Parathyroid adenoma (tissue), 2 donors: ENCODE measurements at regions not wholly inside any gene's neighbourhood (a gene's known extent, or its start where the extent isn't known, plus 50 kb on each side); places are given as distances from the start of the nearest gene placed in this dataset.

ENCODE experiments used
- H2AFZ ChIP-seq: fragments of 300-600 bp; sonication (generic); one replicate; pipeline ENCODE4 v1.7.0; 2017; ENCODE audit warnings: antibody characterized with exemption, mild to moderate bottlenecking
- H3K27ac ChIP-seq: fragments of 300-600 bp; sonication (generic); one replicate; pipeline ENCODE4 v1.7.0; 2017
- H3K27me3 ChIP-seq: fragments of 300-600 bp; sonication (generic); one replicate; pipeline ENCODE4 v1.7.0; 2017; ENCODE audit warnings: low read length; ENCODE audit not compliant: control insufficient read depth, insufficient read depth
- H3K36me3 ChIP-seq: fragments of 300-600 bp; sonication (generic); one replicate; pipeline ENCODE4 v1.7.0; 2017; ENCODE audit warnings: low read length; ENCODE audit not compliant: control insufficient read depth, insufficient read depth
- H3K4me1 ChIP-seq: fragments of 300-600 bp; sonication (generic); one replicate; pipeline ENCODE4 v1.7.0; 2017; ENCODE audit warnings: control low read depth
- H3K4me2 ChIP-seq: fragments of 300-600 bp; sonication (generic); one replicate; pipeline ENCODE4 v1.7.0; 2017; ENCODE audit warnings: low read length
- H3K4me3 ChIP-seq: fragments of 300-600 bp; sonication (generic); one replicate; pipeline ENCODE4 v1.7.0; 2017; ENCODE audit warnings: low read depth, low read length
- H3K79me2 ChIP-seq: fragments of 300-600 bp; sonication (generic); one replicate; pipeline ENCODE4 v1.7.0; 2017; ENCODE audit warnings: control low read depth
- H3K9ac ChIP-seq: fragments of 300-600 bp; sonication (generic); one replicate; pipeline ENCODE4 v1.7.0; 2017; ENCODE audit warnings: mild to moderate bottlenecking
- H3K9me3 ChIP-seq: fragments of 300-600 bp; sonication (generic); one replicate; pipeline ENCODE4 v1.7.0; 2017; ENCODE audit warnings: low read length; ENCODE audit not compliant: control insufficient read depth
- TF ChIP-seq, protein P1 (sequence below): fragments of 300-600 bp; sonication (generic); IDR thresholded peaks from one replicate; pipeline ENCODE4 v1.7.0; 2017; ENCODE audit warnings: antibody characterized with exemption, mild to moderate bottlenecking
- donor health status: primary hyperparathyroidism.

DNA sequence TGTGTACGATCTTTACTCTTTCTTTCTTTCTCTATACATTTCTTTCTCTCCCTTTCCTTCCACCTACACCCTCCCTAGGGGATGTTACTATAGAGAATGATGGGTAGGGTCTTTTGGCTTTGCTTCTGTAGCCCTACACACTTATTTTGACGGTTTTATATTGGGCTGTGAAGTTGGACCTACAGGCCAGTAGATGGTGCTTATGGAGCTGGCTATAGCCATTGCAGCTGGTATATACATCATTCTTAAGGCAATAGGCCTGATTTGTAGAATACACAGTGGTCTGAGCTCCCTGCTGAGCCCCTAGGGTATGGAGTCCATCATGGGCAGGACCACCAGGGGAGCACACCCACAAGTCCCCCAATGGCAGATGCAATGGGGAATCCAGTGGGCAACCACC lies 1869.7 kb downstream of the STIM2 start:
- no peak overlapping the region for H3K4me3 ChIP-seq
- H3K4me2 ChIP-seq = no peak overlapping the region
- no peaks in the 10 kb centered on the region for H3K79me2 ChIP-seq
- no peaks in the 10 kb centered on the region for H3K4me1 ChIP-seq
- no peaks in the 10 kb centered on the region for H3K36me3 ChIP-seq
- no peak overlapping the region for H2AFZ ChIP-seq
- no peak overlapping the region for H3K27ac ChIP-seq
- H3K9ac ChIP-seq = no peak overlapping the region
- no peaks in the 10 kb centered on the region for H3K27me3 ChIP-seq
- H3K9me3 ChIP-seq = no peaks in the 10 kb centered on the region
- TF ChIP-seq, protein P1, sequence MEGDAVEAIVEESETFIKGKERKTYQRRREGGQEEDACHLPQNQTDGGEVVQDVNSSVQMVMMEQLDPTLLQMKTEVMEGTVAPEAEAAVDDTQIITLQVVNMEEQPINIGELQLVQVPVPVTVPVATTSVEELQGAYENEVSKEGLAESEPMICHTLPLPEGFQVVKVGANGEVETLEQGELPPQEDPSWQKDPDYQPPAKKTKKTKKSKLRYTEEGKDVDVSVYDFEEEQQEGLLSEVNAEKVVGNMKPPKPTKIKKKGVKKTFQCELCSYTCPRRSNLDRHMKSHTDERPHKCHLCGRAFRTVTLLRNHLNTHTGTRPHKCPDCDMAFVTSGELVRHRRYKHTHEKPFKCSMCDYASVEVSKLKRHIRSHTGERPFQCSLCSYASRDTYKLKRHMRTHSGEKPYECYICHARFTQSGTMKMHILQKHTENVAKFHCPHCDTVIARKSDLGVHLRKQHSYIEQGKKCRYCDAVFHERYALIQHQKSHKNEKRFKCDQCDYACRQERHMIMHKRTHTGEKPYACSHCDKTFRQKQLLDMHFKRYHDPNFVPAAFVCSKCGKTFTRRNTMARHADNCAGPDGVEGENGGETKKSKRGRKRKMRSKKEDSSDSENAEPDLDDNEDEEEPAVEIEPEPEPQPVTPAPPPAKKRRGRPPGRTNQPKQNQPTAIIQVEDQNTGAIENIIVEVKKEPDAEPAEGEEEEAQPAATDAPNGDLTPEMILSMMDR = no peak

DNA sequence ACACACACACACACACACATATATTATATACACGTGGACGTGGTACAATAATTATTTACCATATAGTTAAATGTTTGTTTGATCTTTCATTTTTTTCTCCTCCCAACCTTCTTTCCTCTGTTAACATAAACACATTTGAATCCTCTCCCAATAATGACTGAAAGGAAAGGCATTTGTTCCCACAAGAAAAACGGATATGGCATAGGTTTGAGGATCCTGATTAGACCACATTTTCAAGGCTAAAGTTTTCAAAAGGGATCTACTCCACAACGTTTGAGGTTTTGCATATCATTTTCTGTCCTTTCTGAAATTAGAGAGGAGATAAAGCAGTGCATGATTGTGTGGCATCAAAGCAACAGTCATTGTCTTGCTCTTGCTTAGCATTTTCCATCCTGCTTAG lies 1883.4 kb downstream of the STIM2 start:
- H2AFZ ChIP-seq = no peak overlapping the region
- no peaks in the 10 kb centered on the region for H3K9me3 ChIP-seq
- no peak overlapping the region for H3K27ac ChIP-seq
- TF ChIP-seq, protein P1 = no peak
- no peak overlapping the region for H3K4me2 ChIP-seq
- H3K4me3 ChIP-seq = no peak overlapping the region
- no peaks in the 10 kb centered on the region for H3K4me1 ChIP-seq
- no peaks in the 10 kb centered on the region for H3K36me3 ChIP-seq
- H3K27me3 ChIP-seq = no peaks in the 10 kb centered on the region
- no peak overlapping the region for H3K9ac ChIP-seq
- H3K79me2 ChIP-seq = no peaks in the 10 kb centered on the region

DNA sequence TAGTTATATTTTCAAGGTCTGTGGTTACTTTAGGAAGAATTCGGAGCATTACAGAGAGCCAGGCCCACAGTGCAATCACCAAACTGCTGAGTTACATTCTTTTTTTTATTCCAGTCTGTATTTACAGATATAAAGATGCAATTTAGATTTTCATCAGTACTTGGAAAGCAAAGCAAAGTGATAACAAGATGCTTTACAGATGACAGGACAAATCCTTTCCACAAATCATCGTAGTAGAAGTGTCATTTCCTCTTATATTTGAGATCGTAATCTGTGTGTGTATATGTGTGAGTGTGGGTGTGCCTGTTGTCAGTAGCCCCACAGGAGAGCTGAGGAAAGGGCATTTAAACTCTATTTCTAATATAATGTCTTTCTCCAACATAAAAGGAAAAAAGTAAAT lies 1893.7 kb downstream of the STIM2 start:
- Histone ChIP-seq H3K9me3 (no peaks in the 10 kb centered on the region), H2AFZ (no peak overlapping the region)
- TF ChIP-seq, protein P1 = no peak

DNA sequence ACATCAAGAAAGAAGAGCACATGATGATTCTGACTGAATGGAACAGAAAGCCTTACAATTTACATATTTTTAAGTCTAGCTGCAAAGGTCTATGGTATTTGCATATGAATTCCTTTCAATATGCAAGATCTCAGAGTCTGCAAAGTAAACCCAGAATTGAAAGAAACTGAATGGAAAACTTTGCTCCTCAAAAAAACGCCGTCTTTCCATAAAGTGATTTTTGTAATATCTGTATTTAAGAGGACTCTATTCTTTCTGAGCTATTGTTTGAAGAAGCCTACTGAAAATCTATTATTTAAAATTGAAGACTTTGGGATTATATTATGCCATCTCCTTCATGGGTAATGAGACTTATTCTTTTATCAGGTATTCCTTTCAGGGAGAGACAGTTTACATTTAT lies 1894.4 kb downstream of the STIM2 start:
- H2AFZ ChIP-seq = no peak overlapping the region
- H3K36me3 ChIP-seq = no peaks in the 10 kb centered on the region
- no peak overlapping the region for H3K4me3 ChIP-seq
- no peaks in the 10 kb centered on the region for H3K4me1 ChIP-seq
- H3K9me3 ChIP-seq = no peaks in the 10 kb centered on the region
- no peak overlapping the region for H3K4me2 ChIP-seq
- no peak overlapping the region for H3K9ac ChIP-seq
- TF ChIP-seq, protein P1 = no peak
- H3K79me2 ChIP-seq = no peaks in the 10 kb centered on the region
- H3K27me3 ChIP-seq = no peaks in the 10 kb centered on the region
- no peak overlapping the region for H3K27ac ChIP-seq

More for the DNA sequence above, 1893.7 kb downstream of the STIM2 start:
- Histone ChIP-seq H3K9ac (no peak overlapping the region), H3K27ac (no peak overlapping the region), H3K4me1 (no peaks in the 10 kb centered on the region), H3K4me3 (no peak overlapping the region), H3K79me2 (no peaks in the 10 kb centered on the region), H3K36me3 (no peaks in the 10 kb centered on the region), H3K4me2 (no peak overlapping the region), H3K27me3 (no peaks in the 10 kb centered on the region)

DNA sequence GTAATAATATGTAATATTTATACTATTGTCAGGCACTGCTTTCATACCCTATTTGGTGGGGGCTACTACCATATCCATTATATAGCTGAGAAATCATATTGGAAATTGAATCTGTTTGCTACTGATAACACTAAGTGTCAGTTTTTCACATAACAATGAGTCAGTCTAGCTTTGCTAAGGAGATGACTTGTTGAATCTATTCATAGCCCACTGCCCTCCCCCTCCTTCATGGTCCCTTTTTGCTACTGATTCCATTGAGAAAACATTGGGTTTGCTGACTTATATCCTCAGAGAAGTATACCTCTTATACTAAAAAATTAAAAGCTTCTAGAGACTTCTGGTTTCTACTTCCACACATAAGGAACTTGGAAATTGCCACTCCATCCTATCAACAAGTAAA lies 1898.4 kb downstream of the STIM2 start:
- Histone ChIP-seq H2AFZ (no peak overlapping the region), H3K9ac (no peak overlapping the region), H3K4me3 (no peak overlapping the region), H3K27me3 (no peaks in the 10 kb centered on the region), H3K4me2 (no peak overlapping the region), H3K27ac (no peak overlapping the region), H3K36me3 (no peaks in the 10 kb centered on the region), H3K9me3 (no peaks in the 10 kb centered on the region), H3K4me1 (no peaks in the 10 kb centered on the region), H3K79me2 (no peaks in the 10 kb centered on the region)
- TF ChIP-seq, protein P1 = no peak
